ENCODE measurements at regions not wholly inside any gene's neighbourhood (a gene's known extent, or its start where the extent isn't known, plus 50 kb on each side); places are given as distances from the start of the nearest gene placed in this dataset.

GRCh38 chr7:119681336-119681735, 591.6 kb upstream of the KCND2 start:
- H3K79me2 ChIP-seq (ENCODE audit: control insufficient read depth, insufficient read depth, low read length), result no peaks in the 10 kb centered on the region
- TF ChIP-seq CTCF (optimal IDR thresholded peaks at IDR 0.05 in 1 of 3, IDR thresholded peaks at IDR 0.05 in 1 of 3, conservative IDR thresholded peaks at IDR 0.05 in 1 of 3; ENCODE audit: extremely low read depth in 1 of 3, insufficient read depth in 2 of 3, low read length in 3 of 3) (no peak), EZH2 (IDR thresholded peaks at IDR 0.05; ENCODE audit: low read length) (no peak)
- H3K4me3 ChIP-seq (ENCODE audit: control insufficient read depth in 2 of 3, extremely low read depth in 1 of 3, insufficient read depth in 2 of 3, low read depth in 1 of 3, low read length in 3 of 3), result no peak overlapping the region
- no peak overlapping the region for H3K4me2 ChIP-seq (ENCODE audit: control insufficient read depth, extremely low read depth, insufficient read depth, low read depth, low read length)
- H2AFZ ChIP-seq (ENCODE audit: control insufficient read depth, low read length), result no peak overlapping the region
- H3K4me1 ChIP-seq (ENCODE audit: control insufficient read depth, extremely low read depth, insufficient read depth, low read length), result no peaks in the 10 kb centered on the region
- no peaks in the 10 kb centered on the region for H3K27me3 ChIP-seq (ENCODE audit: control insufficient read depth, extremely low read depth, insufficient read depth, low read length)
- no peaks in the 10 kb centered on the region for H4K20me1 ChIP-seq (ENCODE audit: control insufficient read depth, extremely low read depth, insufficient read depth, low read length)
- H3K27ac ChIP-seq (ENCODE audit: control insufficient read depth, insufficient read depth, low read length), result no peak overlapping the region
- no peak overlapping the region for H3K9ac ChIP-seq (ENCODE audit: control insufficient read depth, extremely low read depth, insufficient read depth, low read length)
- no peaks in the 10 kb centered on the region for H3K9me1 ChIP-seq (ENCODE audit: control insufficient read depth, extremely low read depth, insufficient read depth, low read length)
- dilution Hi-C loops (cut with MboI; ENCODE audit: extremely low pct_ligation_motif_present, low sequenced_read_pairs), result no loop called here
- FAIRE-seq (no peak), DNase-seq (ENCODE audit: low read depth, low spot score) (no peak)
- no peaks in the 10 kb centered on the region for H3K9me3 ChIP-seq (ENCODE audit: control insufficient read depth, low read depth, low read length)
- H3K36me3 ChIP-seq (ENCODE audit: control insufficient read depth in 2 of 2, extremely low read depth in 1 of 2, insufficient read depth in 2 of 2, low read length in 2 of 2), result no peaks in the 10 kb centered on the region

- dilution Hi-C loops (cut with MboI; ENCODE audit: extremely low pct_ligation_motif_present, low sequenced_read_pairs), result no loop called here
- FAIRE-seq, result no peak
These were observed 588.2 kb upstream of the KCND2 start for GRCh38 chr7:119684763-119685162.

More at GRCh38 chr7:119684763-119685162, 588.2 kb upstream of the KCND2 start:
- H3K4me2 ChIP-seq (ENCODE audit: control insufficient read depth, extremely low read depth, insufficient read depth, low read depth, low read length), result no peak overlapping the region
- no peaks in the 10 kb centered on the region for H3K36me3 ChIP-seq (ENCODE audit: control insufficient read depth in 2 of 2, extremely low read depth in 1 of 2, insufficient read depth in 2 of 2, low read length in 2 of 2)
- no peaks in the 10 kb centered on the region for H3K9me1 ChIP-seq (ENCODE audit: control insufficient read depth, extremely low read depth, insufficient read depth, low read length)
- no peak overlapping the region for H2AFZ ChIP-seq (ENCODE audit: control insufficient read depth, low read length)
- no peak for DNase-seq (ENCODE audit: low read depth, low spot score)
- TF ChIP-seq EZH2 (IDR thresholded peaks at IDR 0.05; ENCODE audit: low read length), result no peak
- no peak for TF ChIP-seq CTCF (optimal IDR thresholded peaks at IDR 0.05 in 1 of 3, IDR thresholded peaks at IDR 0.05 in 1 of 3, conservative IDR thresholded peaks at IDR 0.05 in 1 of 3; ENCODE audit: extremely low read depth in 1 of 3, insufficient read depth in 2 of 3, low read length in 3 of 3)
- H3K4me1 ChIP-seq (ENCODE audit: control insufficient read depth, extremely low read depth, insufficient read depth, low read length), result no peaks in the 10 kb centered on the region
- no peaks in the 10 kb centered on the region for H3K79me2 ChIP-seq (ENCODE audit: control insufficient read depth, insufficient read depth, low read length)
- H3K4me3 ChIP-seq (ENCODE audit: control insufficient read depth in 2 of 3, extremely low read depth in 1 of 3, insufficient read depth in 2 of 3, low read depth in 1 of 3, low read length in 3 of 3), result no peak overlapping the region
- H3K27ac ChIP-seq (ENCODE audit: control insufficient read depth, insufficient read depth, low read length), result no peak overlapping the region
- H3K9ac ChIP-seq (ENCODE audit: control insufficient read depth, extremely low read depth, insufficient read depth, low read length), result no peak overlapping the region
- H3K9me3 ChIP-seq (ENCODE audit: control insufficient read depth, low read depth, low read length), result no peaks in the 10 kb centered on the region
- no peaks in the 10 kb centered on the region for H4K20me1 ChIP-seq (ENCODE audit: control insufficient read depth, extremely low read depth, insufficient read depth, low read length)
- no peaks in the 10 kb centered on the region for H3K27me3 ChIP-seq (ENCODE audit: control insufficient read depth, extremely low read depth, insufficient read depth, low read length)

All from keratinocyte (primary cell).